Gastroesophageal sphincter (tissue), 4 donors: ENCODE measurements at regions not wholly inside any gene's neighbourhood (a gene's known extent, or its start where the extent isn't known, plus 50 kb on each side); places are given as distances from the start of the nearest gene placed in this dataset.

Source experiments
- ATAC-seq: fragments of 150-250 bp; one replicate; pipeline ENCODE4 v1.9.1; 2016; ENCODE audit warnings: mild to moderate bottlenecking, moderate library complexity
- H3K27ac ChIP-seq, 4 donors: fragments of 200-600 bp; sonication (generic) in 3 of 4; 1 replicate in 3 of 4; 2 replicates in 1 of 4; pipeline ENCODE4 v1.5.1; 2016 to 2019
- H3K27me3 ChIP-seq: fragments of 200-600 bp; sonication (generic); one replicate; pipeline ENCODE4 v1.5.1; 2019
- H3K36me3 ChIP-seq, 2 donors: fragments of 200-600 bp; sonication (generic); one replicate each; pipeline ENCODE4 v1.5.1; 2019; ENCODE audit warnings: control low read depth in 1 of 2
- H3K4me1 ChIP-seq, 3 donors: fragments of 200-600 bp; sonication (generic); 1 replicate in 2 of 3; 2 replicates in 1 of 3; pipeline ENCODE4 v1.5.1; 2016 to 2019; ENCODE audit warnings: control low read depth in 2 of 3
- H3K4me3 ChIP-seq, 2 donors: fragments of 200-600 bp; sonication (generic); one replicate each; pipeline ENCODE4 v1.5.1; 2019; ENCODE audit warnings: mild to moderate bottlenecking in 1 of 2, moderate library complexity in 1 of 2
- H3K9me3 ChIP-seq, 3 donors: fragments of 200-600 bp; sonication (generic); one replicate each; pipeline ENCODE4 v1.5.1; 2017 to 2019; ENCODE audit warnings: control low read depth in 2 of 3
- EP300 ChIP-seq: sonication (generic); formaldehyde crosslinking; IDR thresholded peaks from one replicate; pipeline ENCODE4 v1.6.1; 2017; ENCODE audit warnings: antibody characterized with exemption, mild to moderate bottlenecking
- POLR2A ChIP-seq, 2 donors: fragments of 450-650 bp; IDR thresholded peaks; one replicate each; pipeline ENCODE4 v1.6.1; 2017; ENCODE audit warnings: antibody characterized with exemption in 2 of 2, mild to moderate bottlenecking in 2 of 2, moderate library complexity in 1 of 2
- POLR2AphosphoS5 ChIP-seq: sonication (generic); formaldehyde crosslinking; IDR thresholded peaks from one replicate; pipeline ENCODE4 v1.6.1; 2017; ENCODE audit warnings: antibody characterized with exemption
- WGBS, 2 donors: methylation state at CpG; one replicate each; pipeline ENCODE4 v1.1.5; 2018; ENCODE audit warnings: low coverage in 1 of 2; 5-methylcytosine and 5-hydroxymethylcytosine counted together
- TF ChIP-seq, protein P1 (sequence below), 4 experiments: fragments of 200-600 bp in 2 of 4; fragments of 450-650 bp in 2 of 4; sonication (generic) in 1 of 4; IDR thresholded peaks; one replicate each; pipeline ENCODE4 v1.5.1; 2017 to 2019; ENCODE audit warnings: antibody characterized with exemption in 4 of 4, mild to moderate bottlenecking in 2 of 4, moderate library complexity in 2 of 4

- Histone ChIP-seq H3K4me1 (no peaks in the 10 kb centered on the region), H3K36me3 (no peaks in the 10 kb centered on the region), H3K9me3 (no peaks in the 10 kb centered on the region), H3K27me3 (no peaks in the 10 kb centered on the region), H3K4me3 (no peak overlapping the region), H3K27ac (no peak overlapping the region)
- 69 to 74% methylated on average over 4 of the region's 4 CpGs for WGBS, 2 donors
- no peak for ATAC-seq
- TF ChIP-seq EP300 = no peak
- no peak for TF ChIP-seq POLR2A (IDR thresholded peaks at IDR 0.05)
- TF ChIP-seq, protein P1, sequence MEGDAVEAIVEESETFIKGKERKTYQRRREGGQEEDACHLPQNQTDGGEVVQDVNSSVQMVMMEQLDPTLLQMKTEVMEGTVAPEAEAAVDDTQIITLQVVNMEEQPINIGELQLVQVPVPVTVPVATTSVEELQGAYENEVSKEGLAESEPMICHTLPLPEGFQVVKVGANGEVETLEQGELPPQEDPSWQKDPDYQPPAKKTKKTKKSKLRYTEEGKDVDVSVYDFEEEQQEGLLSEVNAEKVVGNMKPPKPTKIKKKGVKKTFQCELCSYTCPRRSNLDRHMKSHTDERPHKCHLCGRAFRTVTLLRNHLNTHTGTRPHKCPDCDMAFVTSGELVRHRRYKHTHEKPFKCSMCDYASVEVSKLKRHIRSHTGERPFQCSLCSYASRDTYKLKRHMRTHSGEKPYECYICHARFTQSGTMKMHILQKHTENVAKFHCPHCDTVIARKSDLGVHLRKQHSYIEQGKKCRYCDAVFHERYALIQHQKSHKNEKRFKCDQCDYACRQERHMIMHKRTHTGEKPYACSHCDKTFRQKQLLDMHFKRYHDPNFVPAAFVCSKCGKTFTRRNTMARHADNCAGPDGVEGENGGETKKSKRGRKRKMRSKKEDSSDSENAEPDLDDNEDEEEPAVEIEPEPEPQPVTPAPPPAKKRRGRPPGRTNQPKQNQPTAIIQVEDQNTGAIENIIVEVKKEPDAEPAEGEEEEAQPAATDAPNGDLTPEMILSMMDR (IDR thresholded peaks at IDR 0.05) = no peak
- TF ChIP-seq POLR2AphosphoS5 = no peak
Observed at GRCh38 chr18:41758534-41758933, 196.5 kb upstream of the PIK3C3 start.

- ATAC-seq = no peak
- no peaks in the 10 kb centered on the region for H3K4me1 ChIP-seq
- H3K36me3 ChIP-seq = no peaks in the 10 kb centered on the region
- no peak overlapping the region for H3K27ac ChIP-seq
- no peaks in the 10 kb centered on the region for H3K27me3 ChIP-seq
- 21 to 34% methylated on average over 5 of the region's 5 CpGs for WGBS, 2 donors
- H3K4me3 ChIP-seq = no peak overlapping the region
- TF ChIP-seq POLR2A (IDR thresholded peaks at IDR 0.05) (no peak), POLR2AphosphoS5 (no peak), EP300 (no peak)
- TF ChIP-seq, protein P1 (IDR thresholded peaks at IDR 0.05) = no peak
- H3K9me3 ChIP-seq = no peaks in the 10 kb centered on the region
Observed at GRCh38 chr18:41756141-41756540, 198.9 kb upstream of the PIK3C3 start.

- Histone ChIP-seq H3K27ac (no peak overlapping the region), H3K9me3 (no peaks in the 10 kb centered on the region), H3K27me3 (no peaks in the 10 kb centered on the region), H3K4me3 (no peak overlapping the region), H3K36me3 (no peaks in the 10 kb centered on the region), H3K4me1 (no peaks in the 10 kb centered on the region)
- TF ChIP-seq EP300 = no peak
- no peak for TF ChIP-seq POLR2A (IDR thresholded peaks at IDR 0.05)
- TF ChIP-seq POLR2AphosphoS5 = no peak
- TF ChIP-seq, protein P1 (IDR thresholded peaks at IDR 0.05) = no peak
- no peak for ATAC-seq
- 86% methylated on average over 1 of the region's 1 CpG; no CpG with 5 or more reads in 1 of the 2 donors for WGBS, 2 donors
Observed at GRCh38 chr18:41754332-41754731, 200.7 kb upstream of the PIK3C3 start.

DNA sequence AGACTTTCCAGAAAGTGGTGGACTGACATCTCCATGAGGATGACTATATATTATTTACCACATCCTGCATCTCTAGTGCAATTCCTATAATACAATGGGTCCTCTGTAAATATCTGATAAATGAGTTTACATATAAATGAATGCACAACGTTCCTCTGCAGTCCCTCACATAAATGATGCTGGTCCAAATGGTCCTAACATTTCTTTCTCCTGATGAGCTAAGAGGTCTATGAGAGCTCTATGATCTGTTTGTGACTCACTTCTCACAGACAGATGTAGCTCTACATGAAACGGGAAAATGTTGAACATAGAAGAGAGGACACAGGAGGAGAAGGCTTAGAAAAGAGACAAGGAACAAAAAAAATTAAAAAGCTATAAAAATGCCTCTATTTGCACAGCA is 201.2 kb upstream of the PIK3C3 start:
- Histone ChIP-seq H3K4me1 (no peaks in the 10 kb centered on the region), H3K9me3 (no peaks in the 10 kb centered on the region), H3K27ac (no peak overlapping the region), H3K36me3 (no peaks in the 10 kb centered on the region), H3K4me3 (no peak overlapping the region), H3K27me3 (no peaks in the 10 kb centered on the region)
- whole genome bisulfite sequencing, 2 donors = 53 to 64% methylated on average over 2 of the region's 2 CpGs
- no peak for ATAC-seq
- TF ChIP-seq, protein P1 (IDR thresholded peaks at IDR 0.05) = no peak
- TF ChIP-seq POLR2A (IDR thresholded peaks at IDR 0.05) (no peak), POLR2AphosphoS5 (no peak), EP300 (no peak)

GRCh38 chr18:41752826-41753225 is 202.2 kb upstream of the PIK3C3 start:
- WGBS, 2 donors = 85 to 98% methylated on average over 6 of the region's 6 CpGs

More at GRCh38 chr18:41752826-41753225, 202.2 kb upstream of the PIK3C3 start:
- Histone ChIP-seq H3K36me3 (no peaks in the 10 kb centered on the region), H3K4me1 (no peaks in the 10 kb centered on the region), H3K27ac (no peak overlapping the region), H3K27me3 (no peaks in the 10 kb centered on the region), H3K4me3 (no peak overlapping the region), H3K9me3 (no peaks in the 10 kb centered on the region)
- no peak for TF ChIP-seq EP300
- TF ChIP-seq POLR2A (IDR thresholded peaks at IDR 0.05) = no peak
- TF ChIP-seq, protein P1 (IDR thresholded peaks at IDR 0.05) = no peak
- TF ChIP-seq POLR2AphosphoS5 = no peak
- ATAC-seq = no peak
